ENCODE measurements at regions not wholly inside any gene's neighbourhood (a gene's known extent, or its start where the extent isn't known, plus 50 kb on each side); places are given as distances from the start of the nearest gene placed in this dataset.

GRCh38 chr1:4062992-4063391, 162.9 kb upstream of the C1orf174 start:
- Histone ChIP-seq H3K4me3 (no peak overlapping the region), H3K36me3 (no peaks in the 10 kb centered on the region), H3K27me3 (no peaks in the 10 kb centered on the region), H3K4me1 (no peaks in the 10 kb centered on the region), H3K27ac (no peak overlapping the region), H3K9me3 (no peaks in the 10 kb centered on the region)
- WGBS, 2 donors, result 68 to 77% methylated on average over 11 to 14 of the region's 15 CpGs
- no peak for TF ChIP-seq POLR2A (IDR thresholded peaks at IDR 0.05)
- TF ChIP-seq CTCF (IDR thresholded peaks at IDR 0.05), result no peak
- no peak for TF ChIP-seq EP300 (IDR thresholded peaks at IDR 0.05)
- no peak for DNase-seq (ENCODE audit: low spot score in 2 of 2)

GRCh38 chr1:4063516-4063915, 163.4 kb upstream of the C1orf174 start:
- no peak for TF ChIP-seq CTCF (IDR thresholded peaks at IDR 0.05)
- no peak for TF ChIP-seq POLR2A (IDR thresholded peaks at IDR 0.05)
- TF ChIP-seq EP300 (IDR thresholded peaks at IDR 0.05), result no peak
- no peak for DNase-seq (ENCODE audit: low spot score in 2 of 2)
- WGBS, 2 donors, result 68 to 73% methylated on average over 7 of the region's 7 CpGs

GRCh38 chr1:4064150-4064889, 164.2 kb upstream of the C1orf174 start:
- no peak for DNase-seq (ENCODE audit: low spot score in 2 of 2)
- Histone ChIP-seq H3K9me3 (no peaks in the 10 kb centered on the region), H3K27me3 (no peaks in the 10 kb centered on the region), H3K4me1 (no peaks in the 10 kb centered on the region), H3K36me3 (no peaks in the 10 kb centered on the region), H3K4me3 (no peak overlapping the region), H3K27ac (no peak overlapping the region)
- TF ChIP-seq CTCF (IDR thresholded peaks at IDR 0.05), result no peak
- TF ChIP-seq EP300 (IDR thresholded peaks at IDR 0.05), result no peak
- no peak for TF ChIP-seq POLR2A (IDR thresholded peaks at IDR 0.05)
- WGBS, 2 donors, result 73 to 75% methylated on average over 7 of the region's 7 CpGs

More at GRCh38 chr1:4063516-4063915, 163.4 kb upstream of the C1orf174 start:
- Histone ChIP-seq H3K27ac (no peak overlapping the region), H3K9me3 (no peaks in the 10 kb centered on the region), H3K4me1 (no peaks in the 10 kb centered on the region), H3K36me3 (no peaks in the 10 kb centered on the region), H3K27me3 (no peaks in the 10 kb centered on the region), H3K4me3 (no peak overlapping the region)

GRCh38 chr1:4066860-4067599, 167.0 kb upstream of the C1orf174 start:
- TF ChIP-seq POLR2A (IDR thresholded peaks at IDR 0.05) (no peak), CTCF (IDR thresholded peaks at IDR 0.05) (no peak), EP300 (IDR thresholded peaks at IDR 0.05) (no peak)
- WGBS, 2 donors, result 52 to 92% methylated on average over 2 to 3 of the region's 3 CpGs
- Histone ChIP-seq H3K27ac (no peak overlapping the region), H3K36me3 (no peaks in the 10 kb centered on the region), H3K9me3 (no peaks in the 10 kb centered on the region), H3K27me3 (no peaks in the 10 kb centered on the region), H3K4me3 (no peak overlapping the region), H3K4me1 (no peaks in the 10 kb centered on the region)
- no peak for DNase-seq (ENCODE audit: low spot score in 2 of 2)

DNA sequence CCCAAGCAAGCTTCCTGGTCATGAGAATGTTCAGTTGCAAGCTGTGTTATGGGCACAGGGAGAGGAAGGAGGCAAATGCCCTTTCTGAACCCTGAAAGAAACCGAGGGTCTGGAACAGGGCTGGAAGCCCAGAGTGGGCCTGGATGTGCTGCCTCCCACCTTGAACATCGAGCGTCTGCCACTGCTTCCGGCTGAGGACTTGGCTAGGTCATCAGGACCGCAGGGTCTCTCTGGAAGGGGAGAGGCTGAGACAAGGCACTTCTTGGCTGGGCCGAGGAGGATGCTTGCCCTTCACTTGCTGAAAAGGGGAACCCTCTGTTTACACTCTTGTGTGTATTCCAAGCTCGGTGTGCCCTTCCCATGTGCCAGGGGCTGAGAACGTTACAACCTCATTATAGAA, 168.0 kb upstream of the C1orf174 start:
- DNase-seq (ENCODE audit: low spot score in 2 of 2), result no peak
- Histone ChIP-seq H3K27me3 (no peaks in the 10 kb centered on the region), H3K9me3 (no peaks in the 10 kb centered on the region), H3K36me3 (no peaks in the 10 kb centered on the region), H3K4me1 (no peaks in the 10 kb centered on the region), H3K4me3 (no peak overlapping the region), H3K27ac (no peak overlapping the region)
- WGBS, 2 donors, result 62 to 78% methylated on average over 8 of the region's 8 CpGs
- TF ChIP-seq EP300 (IDR thresholded peaks at IDR 0.05), result no peak
- no peak for TF ChIP-seq CTCF (IDR thresholded peaks at IDR 0.05)

Measured in tibial nerve (tissue), 4 donors.